HepG2 (cell line): ENCODE measurements at regions not wholly inside any gene's neighbourhood (a gene's known extent, or its start where the extent isn't known, plus 50 kb on each side); places are given as distances from the start of the nearest gene placed in this dataset.

Source experiments
- ARNTL ChIP-seq: sonication (generic); formaldehyde crosslinking; IDR thresholded peaks from 2 replicates; pipeline ENCODE4 v1.4.0; 2020; ENCODE audit warnings: mild to moderate bottlenecking, missing genetic modification reagents
- FLYWCH1 ChIP-seq: sonication (generic); formaldehyde crosslinking; IDR thresholded peaks from 2 replicates; pipeline ENCODE4 v1.8.1; 2023; ENCODE audit warnings: mild to moderate bottlenecking, missing genetic modification reagents
- ISL2 ChIP-seq: sonication (generic); formaldehyde crosslinking; IDR thresholded peaks from 2 replicates; pipeline ENCODE4 v1.5.0; 2020; ENCODE audit warnings: missing genetic modification reagents
- RCOR2 ChIP-seq: IDR thresholded peaks from 2 replicates; pipeline ENCODE4 v1.6.1; 2016; ENCODE audit warnings: missing biosample characterization, missing genetic modification reagents
- SMYD3 ChIP-seq: sonication (generic); formaldehyde crosslinking; IDR thresholded peaks from 2 replicates; pipeline ENCODE4 v1.8.1; 2023; ENCODE audit warnings: mild to moderate bottlenecking, missing genetic modification reagents
- SNRNP70 ChIP-seq: fragments of 200-400 bp; formaldehyde crosslinking; IDR thresholded peaks from 2 replicates; pipeline ENCODE4 v1.6.1; 2017; ENCODE audit warnings: mild to moderate bottlenecking, low read depth, low read length, moderate library complexity
- UBTF ChIP-seq: sonication (generic); formaldehyde crosslinking; IDR thresholded peaks from 2 replicates; pipeline ENCODE4 v1.4.0; 2020; ENCODE audit warnings: mild to moderate bottlenecking, missing genetic modification reagents
- ZHX1 ChIP-seq: sonication (generic); formaldehyde crosslinking; IDR thresholded peaks from 2 replicates; pipeline ENCODE4 v1.8.1; 2022; ENCODE audit warnings: low read depth, mild to moderate bottlenecking, missing genetic modification reagents
- ZNF138 ChIP-seq: sonication (generic); formaldehyde crosslinking; IDR thresholded peaks from 2 replicates; pipeline ENCODE4 v1.5.0; 2020; ENCODE audit warnings: mild to moderate bottlenecking, low read depth, missing genetic modification reagents
- ZNF230 ChIP-seq: sonication (generic); formaldehyde crosslinking; IDR thresholded peaks from 2 replicates; pipeline ENCODE4 v1.4.0; 2020; ENCODE audit warnings: mild to moderate bottlenecking, missing genetic modification reagents
- ZNF589 ChIP-seq: sonication (generic); formaldehyde crosslinking; conservative IDR thresholded peaks from 2 replicates; pipeline ENCODE4 v1.8.0; 2022; ENCODE audit warnings: mild to moderate bottlenecking, moderate library complexity, missing genetic modification reagents
- TF ChIP-seq, protein P1 (sequence below): sonication (generic); formaldehyde crosslinking; IDR thresholded peaks from 2 replicates; pipeline ENCODE4 v1.4.0; 2020; ENCODE audit warnings: missing genetic modification reagents
- TF ChIP-seq, protein P2 (sequence below): sonication (generic); formaldehyde crosslinking; IDR thresholded peaks from 2 replicates; pipeline ENCODE4 v1.4.0; 2020; ENCODE audit warnings: missing genetic modification reagents; ENCODE audit errors: not compliant biosample characterization

DNA sequence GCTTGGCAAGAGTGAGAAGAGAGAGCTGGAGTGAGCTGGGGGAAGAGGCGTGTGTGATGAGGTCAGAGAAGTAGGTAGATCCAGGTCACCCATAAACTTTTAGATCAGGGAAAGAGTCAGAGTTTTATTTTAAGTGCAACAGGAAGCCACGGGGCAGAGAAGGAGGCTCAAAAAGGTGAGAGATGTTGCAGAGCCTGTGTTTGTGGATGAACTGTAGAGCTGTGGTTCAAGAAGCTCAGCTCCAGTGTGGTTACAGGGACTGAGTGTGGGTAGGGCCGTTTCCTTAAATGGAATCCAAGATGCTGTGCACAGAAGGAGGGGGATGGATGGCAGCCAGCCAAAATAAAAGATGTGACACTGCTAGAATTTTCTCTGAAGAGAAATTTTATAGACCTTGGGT lies 337.2 kb downstream of the SATB1 start (continued):
- TF ChIP-seq, protein P1, sequence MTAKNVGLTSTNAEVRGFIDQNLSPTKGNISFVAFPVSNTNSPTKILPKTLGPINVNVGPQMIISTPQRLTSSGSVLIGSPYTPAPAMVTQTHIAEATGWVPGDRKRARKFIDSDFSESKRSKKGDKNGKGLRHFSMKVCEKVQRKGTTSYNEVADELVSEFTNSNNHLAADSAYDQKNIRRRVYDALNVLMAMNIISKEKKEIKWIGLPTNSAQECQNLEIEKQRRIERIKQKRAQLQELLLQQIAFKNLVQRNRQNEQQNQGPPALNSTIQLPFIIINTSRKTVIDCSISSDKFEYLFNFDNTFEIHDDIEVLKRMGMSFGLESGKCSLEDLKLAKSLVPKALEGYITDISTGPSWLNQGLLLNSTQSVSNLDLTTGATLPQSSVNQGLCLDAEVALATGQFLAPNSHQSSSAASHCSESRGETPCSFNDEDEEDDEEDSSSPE, result no peak
- no peak for TF ChIP-seq ZNF138 (CRISPR knock-in tag)
- no peak for TF ChIP-seq ZHX1
- TF ChIP-seq, protein P2, sequence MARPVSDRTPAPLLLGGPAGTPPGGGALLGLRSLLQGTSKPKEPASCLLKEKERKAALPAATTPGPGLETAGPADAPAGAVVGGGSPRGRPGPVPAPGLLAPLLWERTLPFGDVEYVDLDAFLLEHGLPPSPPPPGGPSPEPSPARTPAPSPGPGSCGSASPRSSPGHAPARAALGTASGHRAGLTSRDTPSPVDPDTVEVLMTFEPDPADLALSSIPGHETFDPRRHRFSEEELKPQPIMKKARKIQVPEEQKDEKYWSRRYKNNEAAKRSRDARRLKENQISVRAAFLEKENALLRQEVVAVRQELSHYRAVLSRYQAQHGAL (CRISPR knock-in tag), result no peak
- TF ChIP-seq FLYWCH1 (CRISPR knock-in tag), result no peak
- no peak for TF ChIP-seq ISL2 (CRISPR knock-in tag)
- TF ChIP-seq SMYD3 (CRISPR knock-in tag), result no peak
- TF ChIP-seq SNRNP70, result no peak
- TF ChIP-seq ZNF230 (CRISPR knock-in tag), result no peak
- no peak for TF ChIP-seq ZNF589 (CRISPR knock-in tag)
- no peak for TF ChIP-seq UBTF (CRISPR knock-in tag)
- TF ChIP-seq ARNTL, result no peak
- TF ChIP-seq RCOR2 (CRISPR knock-in tag), result no peak
